ENCODE measurements at regions not wholly inside any gene's neighbourhood (a gene's known extent, or its start where the extent isn't known, plus 50 kb on each side); places are given as distances from the start of the nearest gene placed in this dataset.
"Not testable (repeated sequence)": the region's sequence is repeated elsewhere in the genome, so short reads cannot be mapped to it uniquely, and the experiment has no call there.

DNA sequence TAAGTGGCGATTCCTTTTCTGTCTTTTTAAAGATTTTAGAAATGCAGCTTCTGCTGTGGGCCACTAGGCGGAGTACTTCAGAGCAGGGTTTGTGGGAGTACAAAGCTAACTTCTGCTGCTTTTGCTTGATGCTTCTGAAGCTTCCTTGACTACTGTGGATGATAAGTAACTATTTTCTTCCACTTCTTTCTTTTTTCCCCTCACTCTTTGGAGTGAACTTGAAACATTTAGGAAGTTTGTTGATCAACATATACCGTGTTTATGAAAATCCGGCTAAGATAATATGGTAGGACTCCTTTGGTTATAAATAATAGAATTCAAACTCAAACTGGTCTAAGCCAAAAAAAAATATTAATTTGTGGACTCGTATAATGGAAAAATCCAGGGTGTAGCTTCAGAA lies 1403.6 kb downstream of the FOXD4L5 start:
- not testable (repeated sequence) for TF ChIP-seq CTCF (IDR thresholded peaks at IDR 0.05); POLR2A (IDR thresholded peaks at IDR 0.05; ENCODE audit: low read depth); POLR2AphosphoS5 (IDR thresholded peaks at IDR 0.05)

Data from esophagus muscularis mucosa (tissue), 3 donors.